K562 (cell line): ENCODE measurements at regions not wholly inside any gene's neighbourhood (a gene's known extent, or its start where the extent isn't known, plus 50 kb on each side); places are given as distances from the start of the nearest gene placed in this dataset.

Experiments
- ATAC-seq: fragments of 200-7000 bp; cut with Tn5 transposase; 3 replicates; pipeline ENCODE4 v1.9.1; 2020; ENCODE audit warnings: moderate library complexity
- BruUV-seq: library from RNA; stranded (reverse); fragments of 400-500 nt; replicated peaks from 2 replicates; lab custom pipeline; 2021; lab: Mats Ljungman, UMichigan
- CTCF ChIA-PET: fragments of 300-600 bp; formaldehyde crosslinking; extraction: SDS; loops from one replicate; lab custom pipeline; 2021; ENCODE audit warnings: low intra/inter-chr PET ratio; lab: Yijun Ruan, JAX
- POLR2A ChIA-PET: fragments of 300-600, 350-650 bp; sonication (Branson Sonifier 250); formaldehyde crosslinking; extraction: SDS; loops from one replicate; lab custom pipeline; 2021; ENCODE audit warnings: antibody characterized with exemption, inconsistent platforms; lab: Yijun Ruan, JAX
- DNase-seq, 4 experiments: peaks; one replicate each; pipeline versions ENCODE4 v3.0.0 to v3.0.0-alpha.2; 2011 to 2018; ENCODE audit warnings: low spot score in 3 of 4, mixed read lengths in 3 of 4; ENCODE audit errors: extremely low read depth in 1 of 4
- FAIRE-seq: peaks from 2 replicates; lab custom pipeline; 2011; peaks lifted over from hg19 to GRCh38; lab: Jason Lieb, UNC
- H2AFZ ChIP-seq: 2 replicates; pipeline ENCODE4 v1.6.0; 2011; ENCODE audit warnings: low read depth, low read length, control low read depth, inconsistent platforms
- H3K27ac ChIP-seq: fragments of 200-600 bp; 3 replicates; pipeline ENCODE4 v1.8.0; 2011; ENCODE audit warnings: low read depth, mild to moderate bottlenecking, control low read depth, inconsistent platforms, low read length, moderate library complexity, mixed read lengths; ENCODE audit errors: extremely low read depth
- H3K27me3 ChIP-seq, 2 experiments: fragments of 300-600 bp in 1 of 2; 2 replicates in 1 of 2; 3 replicates in 1 of 2; pipeline versions ENCODE4 v1.6.0 to v1.8.0; 2011; ENCODE audit warnings: inconsistent platforms in 2 of 2, low read length in 2 of 2, mild to moderate bottlenecking in 1 of 2, mixed read lengths in 1 of 2, moderate library complexity in 1 of 2; ENCODE audit not compliant: control insufficient read depth in 2 of 2, insufficient read depth in 2 of 2
- H3K36me3 ChIP-seq: fragments of 300-600 bp; 3 replicates; pipeline ENCODE4 v1.8.0; 2011; ENCODE audit warnings: mild to moderate bottlenecking, low read length, inconsistent platforms; ENCODE audit not compliant: control insufficient read depth, insufficient read depth
- H3K4me1 ChIP-seq, 2 experiments: fragments of 200-600 bp in 1 of 2; replicated peaks in 1 of 2; 2 replicates in 1 of 2; 3 replicates in 1 of 2; pipeline versions ENCODE4 v1.5.1 to v1.8.0; 2011; ENCODE audit warnings: inconsistent platforms in 2 of 2, low read length in 2 of 2, mild to moderate bottlenecking in 1 of 2, mixed read lengths in 1 of 2, moderate library complexity in 1 of 2; ENCODE audit not compliant: control insufficient read depth in 2 of 2, insufficient read depth in 2 of 2
- H3K4me2 ChIP-seq: 2 replicates; pipeline ENCODE4 v1.6.1; 2011; ENCODE audit warnings: low read length, control low read depth, inconsistent platforms, mixed read lengths; ENCODE audit not compliant: insufficient read depth
- H3K4me3 ChIP-seq: fragments of 200-600 bp; sonication (generic), shearing (Covaris generic); 2 replicates; pipeline ENCODE4 v1.5.1; 2016; ENCODE audit warnings: control low read depth, inconsistent platforms
- H3K79me2 ChIP-seq: fragments of 200-600 bp; 3 replicates; pipeline ENCODE4 v1.8.0; 2011; ENCODE audit warnings: low read length, inconsistent platforms; ENCODE audit not compliant: control insufficient read depth, insufficient read depth
- H3K9ac ChIP-seq, 2 experiments: 2 replicates each; pipeline versions ENCODE4 v1.6.0 to v1.6.1; 2011; ENCODE audit warnings: low read depth in 2 of 2, low read length in 2 of 2, control low read depth in 1 of 2, inconsistent platforms in 1 of 2, mild to moderate bottlenecking in 1 of 2, mixed read lengths in 1 of 2; ENCODE audit not compliant: insufficient read depth in 1 of 2
- H3K9me1 ChIP-seq: one replicate; pipeline ENCODE4 v1.6.0; 2011; ENCODE audit warnings: inconsistent platforms, mild to moderate bottlenecking, low read length, moderate library complexity; ENCODE audit not compliant: control insufficient read depth, insufficient read depth
- H3K9me3 ChIP-seq: replicated peaks from 2 replicates; pipeline ENCODE4 v1.5.1; 2011; ENCODE audit warnings: low read depth, low read length, inconsistent platforms; ENCODE audit not compliant: control insufficient read depth, insufficient read depth
- H4K20me1 ChIP-seq: replicated peaks from 2 replicates; pipeline ENCODE4 v1.6.1; 2011; ENCODE audit warnings: low read length, inconsistent platforms, mixed read lengths; ENCODE audit not compliant: control insufficient read depth, insufficient read depth
- E2F6 ChIP-seq, 2 experiments: IDR thresholded peaks; 2 replicates each; pipeline ENCODE4 v1.6.1; 2011; ENCODE audit warnings: borderline replicate concordance in 1 of 2, control low read depth in 1 of 2, low read depth in 1 of 2, low read length in 1 of 2, mild to moderate bottlenecking in 1 of 2, mixed read lengths in 1 of 2, moderate library complexity in 1 of 2; ENCODE audit not compliant: insufficient read depth in 1 of 2, insufficient read length in 1 of 2, poor library complexity in 1 of 2, severe bottlenecking in 1 of 2; ENCODE audit errors: extremely low read depth in 1 of 2
- ELF4 ChIP-seq: fragments of 450-650 bp; formaldehyde crosslinking; IDR thresholded peaks from 2 replicates; pipeline ENCODE4 v1.4.0; 2022; ENCODE audit warnings: missing genetic modification characterization
- GATAD2A ChIP-seq: fragments of 450-650 bp; IDR thresholded peaks from 2 replicates; pipeline ENCODE4 v1.6.1; 2017
- GTF2F1 ChIP-seq: IDR thresholded peaks from 2 replicates; pipeline ENCODE4 v1.6.1; 2011; ENCODE audit warnings: low read depth, low read length, improper control_type of control experiment
- HNRNPUL1 ChIP-seq: fragments of 200-400 bp; formaldehyde crosslinking; IDR thresholded peaks from 2 replicates; pipeline ENCODE4 v1.6.1; 2017; ENCODE audit warnings: low read length
- IRF2 ChIP-seq: sonication (generic); formaldehyde crosslinking; IDR thresholded peaks from 2 replicates; pipeline ENCODE4 v1.8.1; 2022; ENCODE audit warnings: mild to moderate bottlenecking, missing genetic modification reagents
- RBM17 ChIP-seq: fragments of 200-400 bp; formaldehyde crosslinking; IDR thresholded peaks from 2 replicates; pipeline ENCODE4 v1.6.1; 2017; ENCODE audit warnings: low read depth, mild to moderate bottlenecking, low read length, borderline replicate concordance
- SIN3B ChIP-seq: fragments of 450-650 bp; IDR thresholded peaks from 2 replicates; pipeline ENCODE4 v1.6.1; 2017; ENCODE audit warnings: low read depth, mild to moderate bottlenecking, moderate library complexity
- ZBTB11 ChIP-seq, 3 experiments: fragments of 200-800 bp in 1 of 3; fragments of 250-450 bp in 1 of 3; fragments of 450-650 bp in 1 of 3; sonication (Bioruptor Pico) in 1 of 3; sonication (Bioruptor generic) in 1 of 3; formaldehyde crosslinking in 1 of 3; IDR thresholded peaks; 2 replicates each; pipeline versions ENCODE4 v1.6.1 to v1.8.0; 2016 to 2022; ENCODE audit warnings: mild to moderate bottlenecking in 2 of 3, missing genetic modification characterization in 2 of 3, missing compliant biosample characterization in 1 of 3, moderate library complexity in 1 of 3
- ZC3H8 ChIP-seq: fragments of 450-650 bp; IDR thresholded peaks from 2 replicates; pipeline ENCODE4 v1.6.1; 2017
- ZNF561 ChIP-seq: fragments of 450-650 bp; formaldehyde crosslinking; conservative IDR thresholded peaks from 2 replicates; pipeline ENCODE4 v1.4.0; 2020; ENCODE audit warnings: mild to moderate bottlenecking, moderate library complexity
- ZNF778 ChIP-seq: fragments of 450-650 bp; formaldehyde crosslinking; IDR thresholded peaks from 2 replicates; pipeline ENCODE4 v1.4.0; 2020; ENCODE audit warnings: mild to moderate bottlenecking, moderate library complexity
- WGBS: fragments of 100-300 bp; shearing (Covaris generic); methylation state at CpG from one replicate; pipeline ENCODE4 v1.1.6; 2016; ENCODE audit warnings: low coverage, mixed read lengths; ENCODE audit not compliant: insufficient coverage; ENCODE audit errors: missing lambda C conversion rate; 5-methylcytosine and 5-hydroxymethylcytosine counted together
- in situ Hi-C: fragments of 300-500 bp; cut with MboI; formaldehyde crosslinking; loops from 4 replicates; pipeline ENCODE4 v1.15.0; 2018; ENCODE audit warnings: inconsistent platforms, mixed read lengths
- intact Hi-C: fragments of 100-400 bp; cut with micrococcal nuclease; formaldehyde crosslinking; loops from 2 replicates; pipeline ENCODE4 v1.14.2; 2022
- TF ChIP-seq, protein P1 (sequence below): fragments of 250-450 bp; sonication (Bioruptor Pico); IDR thresholded peaks from 2 replicates; pipeline ENCODE4 v1.5.0; 2021
- TF ChIP-seq, protein P2 (sequence below): fragments of 250-450 bp; sonication (Bioruptor Pico); IDR thresholded peaks from 2 replicates; pipeline ENCODE4 v1.8.0; 2021; ENCODE audit warnings: moderate library complexity, mild to moderate bottlenecking, inconsistent platforms

DNA sequence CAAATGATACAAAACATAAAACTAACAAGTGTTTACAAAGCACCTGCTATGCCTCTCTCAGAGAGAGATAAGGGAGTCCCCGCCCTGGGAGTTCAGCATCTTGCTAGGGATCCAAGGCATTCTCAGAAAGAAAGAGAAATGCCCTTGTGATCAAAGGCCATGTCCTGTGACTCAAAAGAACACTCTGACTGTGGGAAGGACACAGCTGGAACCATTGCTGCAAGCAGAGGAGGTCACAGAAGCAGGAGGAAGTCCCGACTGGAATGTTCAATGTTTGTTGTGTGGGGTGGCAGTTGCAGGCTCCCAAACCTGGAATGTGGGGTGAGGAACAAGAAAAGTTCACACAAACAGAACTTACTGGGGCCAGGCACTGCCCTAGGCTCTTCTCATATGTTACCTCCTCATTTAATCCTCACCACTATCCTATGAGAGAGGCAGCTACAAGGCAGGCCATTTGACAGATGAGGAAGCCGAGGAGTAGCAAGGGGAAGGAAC is 93.0 kb upstream of the GRIK3 start (continued):
- TF ChIP-seq E2F6 (IDR thresholded peaks at IDR 0.05; ENCODE audit: borderline replicate concordance in 1 of 2, extremely low read depth in 1 of 2, insufficient read depth in 1 of 2, insufficient read length in 1 of 2, low read depth in 1 of 2, low read length in 1 of 2, poor library complexity in 1 of 2, severe bottlenecking in 1 of 2), result no peak
- TF ChIP-seq, protein P1, sequence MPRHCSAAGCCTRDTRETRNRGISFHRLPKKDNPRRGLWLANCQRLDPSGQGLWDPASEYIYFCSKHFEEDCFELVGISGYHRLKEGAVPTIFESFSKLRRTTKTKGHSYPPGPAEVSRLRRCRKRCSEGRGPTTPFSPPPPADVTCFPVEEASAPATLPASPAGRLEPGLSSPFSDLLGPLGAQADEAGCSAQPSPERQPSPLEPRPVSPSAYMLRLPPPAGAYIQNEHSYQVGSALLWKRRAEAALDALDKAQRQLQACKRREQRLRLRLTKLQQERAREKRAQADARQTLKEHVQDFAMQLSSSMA (CRISPR knock-in tag), result no peak
- no peak for TF ChIP-seq ZNF561

GRCh38 chr1:37128091-37128490 is 93.8 kb upstream of the GRIK3 start:
- WGBS, result 2% methylated on average over 6 of the region's 6 CpGs
- BruUV-seq, result no TSS peak
- Histone ChIP-seq H2AFZ (no peak overlapping the region), H3K79me2 (no peaks in the 10 kb centered on the region), H3K4me2 (no peak overlapping the region), H3K9me1 (peaks cover 1% of the 10 kb centered on the region), H3K36me3 (no peaks in the 10 kb centered on the region), H3K4me1 (no peaks in the 10 kb centered on the region), H4K20me1 (peaks cover 7% of the 10 kb centered on the region; the same call in 1 of the 2 replicates), H3K27ac (no peak overlapping the region), H3K9ac (no peak overlapping the region), H3K9me3 (no peaks in the 10 kb centered on the region), H3K4me3 (no peak overlapping the region), H3K27me3 (peaks cover 6 to 28% of the 10 kb centered on the region in 2 experiments; a peak in 4 of 5 replicates)
- ChIA-PET CTCF (no interaction called here), POLR2A (no interaction called here)
- ATAC-seq (no peak; the same call in 2 of the 3 replicates), DNase-seq (no peak), FAIRE-seq (no peak)
- intact Hi-C loops, result no loop called here
- in situ Hi-C loops, result no loop called here
- TF ChIP-seq HNRNPUL1, result no peak
- TF ChIP-seq ZBTB11 (CRISPR knock-in tag; IDR thresholded peaks at IDR 0.05), result no peak
- TF ChIP-seq GTF2F1, result no peak
- TF ChIP-seq SIN3B, result no peak
- TF ChIP-seq ZNF778, result no peak
- TF ChIP-seq, protein P2, sequence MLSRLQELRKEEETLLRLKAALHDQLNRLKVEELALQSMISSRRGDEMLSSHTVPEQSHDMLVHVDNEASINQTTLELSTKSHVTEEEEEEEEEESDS (CRISPR knock-in tag), result no peak
- TF ChIP-seq ZC3H8, result no peak
- TF ChIP-seq GATAD2A, result no peak
- no peak for TF ChIP-seq ELF4
- TF ChIP-seq IRF2 (CRISPR knock-in tag), result no peak
- TF ChIP-seq RBM17, result no peak
